Astrocyte of the cerebellum (primary cell): ENCODE measurements at regions not wholly inside any gene's neighbourhood (a gene's known extent, or its start where the extent isn't known, plus 50 kb on each side); places are given as distances from the start of the nearest gene placed in this dataset.

Experiments used
- DNase-seq: peaks from one replicate; pipeline ENCODE4 v3.0.0-alpha.2; 2011; ENCODE audit warnings: low read depth
- H3K4me3 ChIP-seq: 2 replicates; pipeline ENCODE4 v1.5.1; 2011; ENCODE audit warnings: mild to moderate bottlenecking, low read depth, low read length, moderate library complexity
- in situ Hi-C: cut with HindIII; loops from 2 replicates; pipeline ENCODE4 v1.10.0; 2017; ENCODE audit warnings: low sequenced_read_pairs
- TF ChIP-seq, protein P1 (sequence below): IDR thresholded peaks from 2 replicates; pipeline ENCODE4 v1.5.1; 2012; ENCODE audit warnings: low read length, low read depth, moderate library complexity, mild to moderate bottlenecking; ENCODE audit errors: missing control alignments

DNA sequence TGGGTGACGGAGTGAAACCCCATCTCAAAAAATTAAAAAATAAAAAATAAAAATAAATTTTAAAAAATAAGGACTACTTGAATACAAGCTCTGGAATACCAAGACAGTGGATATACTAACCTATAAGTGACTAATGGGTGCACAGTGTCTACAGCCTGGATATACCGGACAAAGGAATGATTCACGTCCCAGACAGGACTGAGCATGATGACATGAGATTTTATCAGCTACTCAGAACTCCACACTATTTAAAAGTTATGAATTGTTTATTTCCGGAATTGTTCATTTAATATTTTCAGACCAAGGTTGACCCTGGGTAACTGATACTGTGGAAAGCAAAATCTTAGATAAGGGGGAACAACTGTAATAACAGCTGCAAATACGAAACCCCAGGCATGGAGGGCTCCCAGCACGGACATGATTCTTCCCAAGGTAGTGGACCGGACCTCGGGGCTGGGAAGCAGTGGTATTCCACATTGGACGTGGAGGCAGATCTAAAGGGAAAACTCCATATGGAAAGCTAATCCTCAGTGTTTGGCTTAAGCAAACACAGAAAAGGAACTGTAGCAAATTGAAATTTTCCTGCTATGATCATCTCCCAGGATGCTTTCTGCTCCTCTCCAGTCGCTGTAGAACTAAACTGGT is 102.6 kb upstream of the TSHZ3 start:
- TF ChIP-seq, protein P1, sequence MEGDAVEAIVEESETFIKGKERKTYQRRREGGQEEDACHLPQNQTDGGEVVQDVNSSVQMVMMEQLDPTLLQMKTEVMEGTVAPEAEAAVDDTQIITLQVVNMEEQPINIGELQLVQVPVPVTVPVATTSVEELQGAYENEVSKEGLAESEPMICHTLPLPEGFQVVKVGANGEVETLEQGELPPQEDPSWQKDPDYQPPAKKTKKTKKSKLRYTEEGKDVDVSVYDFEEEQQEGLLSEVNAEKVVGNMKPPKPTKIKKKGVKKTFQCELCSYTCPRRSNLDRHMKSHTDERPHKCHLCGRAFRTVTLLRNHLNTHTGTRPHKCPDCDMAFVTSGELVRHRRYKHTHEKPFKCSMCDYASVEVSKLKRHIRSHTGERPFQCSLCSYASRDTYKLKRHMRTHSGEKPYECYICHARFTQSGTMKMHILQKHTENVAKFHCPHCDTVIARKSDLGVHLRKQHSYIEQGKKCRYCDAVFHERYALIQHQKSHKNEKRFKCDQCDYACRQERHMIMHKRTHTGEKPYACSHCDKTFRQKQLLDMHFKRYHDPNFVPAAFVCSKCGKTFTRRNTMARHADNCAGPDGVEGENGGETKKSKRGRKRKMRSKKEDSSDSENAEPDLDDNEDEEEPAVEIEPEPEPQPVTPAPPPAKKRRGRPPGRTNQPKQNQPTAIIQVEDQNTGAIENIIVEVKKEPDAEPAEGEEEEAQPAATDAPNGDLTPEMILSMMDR = no peak
- no peak overlapping the region for H3K4me3 ChIP-seq
- DNase-seq = no peak
- in situ Hi-C loops = no loop called here

DNA sequence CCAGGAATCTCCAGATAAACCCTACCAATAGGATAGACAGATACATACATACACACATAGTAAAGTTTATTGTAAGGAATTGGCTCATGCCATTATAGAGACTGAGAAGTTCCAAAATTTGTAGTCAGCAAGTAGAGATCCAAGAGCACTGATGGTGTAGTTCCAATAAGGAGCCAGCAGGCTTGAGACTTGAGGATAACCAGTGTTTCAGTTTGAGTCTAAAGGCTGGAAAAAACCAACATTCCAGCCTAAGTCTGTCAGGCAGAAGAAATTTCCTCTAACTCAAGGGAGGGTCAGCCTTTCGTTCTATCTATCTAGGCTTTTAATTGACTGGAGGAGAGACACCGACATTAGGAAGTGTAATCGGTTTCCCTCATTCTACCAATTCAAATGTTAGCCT is 110.2 kb upstream of the TSHZ3 start:
- TF ChIP-seq, protein P1 = peak; percentile 8
- in situ Hi-C loops = no loop called here
- no peak for DNase-seq
- no peak overlapping the region for H3K4me3 ChIP-seq

- TF ChIP-seq, protein P1 = peak; percentile 19
- no peak for DNase-seq
- in situ Hi-C loops = no loop called here
- H3K4me3 ChIP-seq = no peak overlapping the region
These were observed 112.7 kb upstream of the TSHZ3 start for GRCh38 chr19:31461814-31462539.

GRCh38 chr19:31470229-31470939 is 121.1 kb upstream of the TSHZ3 start:
- H3K4me3 ChIP-seq = no peak overlapping the region
- DNase-seq = no peak
- in situ Hi-C loops = no loop called here
- TF ChIP-seq, protein P1 = no peak

GRCh38 chr19:31470952-31471351 is 121.7 kb upstream of the TSHZ3 start:
- TF ChIP-seq, protein P1 = no peak
- DNase-seq = no peak
- in situ Hi-C loops = no loop called here
- H3K4me3 ChIP-seq = no peak overlapping the region

DNA sequence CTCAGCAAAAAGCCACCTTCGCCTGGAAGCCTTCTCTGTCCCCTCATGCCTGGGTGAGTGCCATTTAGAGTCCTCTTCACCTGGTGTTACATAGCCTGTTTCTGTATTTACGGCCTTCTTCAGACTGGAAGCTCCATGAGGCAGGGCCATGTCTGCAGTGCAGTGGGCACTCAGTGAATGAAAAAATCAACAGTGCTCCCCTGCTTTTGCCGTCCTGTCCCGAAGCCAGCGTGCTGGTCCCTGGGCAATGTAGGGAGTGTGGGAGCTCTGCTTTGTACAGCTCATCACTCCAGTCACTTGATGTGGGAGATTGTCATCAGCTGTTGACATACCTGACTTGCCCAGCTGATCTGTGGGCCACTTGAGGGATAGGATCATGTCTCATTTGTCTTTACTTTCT is 129.0 kb upstream of the TSHZ3 start:
- TF ChIP-seq, protein P1 = no peak
- DNase-seq = no peak
- in situ Hi-C loops = no loop called here
- no peak overlapping the region for H3K4me3 ChIP-seq
